ENCODE measurements at regions not wholly inside any gene's neighbourhood (a gene's known extent, or its start where the extent isn't known, plus 50 kb on each side); places are given as distances from the start of the nearest gene placed in this dataset.

- no peak for TF ChIP-seq ZNF8 (CRISPR knock-in tag; IDR thresholded peaks at IDR 0.05)
- no peak for TF ChIP-seq PATZ1 (CRISPR knock-in tag; IDR thresholded peaks at IDR 0.05; ENCODE audit: borderline replicate concordance)
- no peak for TF ChIP-seq ISL1 (CRISPR knock-in tag; IDR thresholded peaks at IDR 0.05)
- TF ChIP-seq, protein P1, sequence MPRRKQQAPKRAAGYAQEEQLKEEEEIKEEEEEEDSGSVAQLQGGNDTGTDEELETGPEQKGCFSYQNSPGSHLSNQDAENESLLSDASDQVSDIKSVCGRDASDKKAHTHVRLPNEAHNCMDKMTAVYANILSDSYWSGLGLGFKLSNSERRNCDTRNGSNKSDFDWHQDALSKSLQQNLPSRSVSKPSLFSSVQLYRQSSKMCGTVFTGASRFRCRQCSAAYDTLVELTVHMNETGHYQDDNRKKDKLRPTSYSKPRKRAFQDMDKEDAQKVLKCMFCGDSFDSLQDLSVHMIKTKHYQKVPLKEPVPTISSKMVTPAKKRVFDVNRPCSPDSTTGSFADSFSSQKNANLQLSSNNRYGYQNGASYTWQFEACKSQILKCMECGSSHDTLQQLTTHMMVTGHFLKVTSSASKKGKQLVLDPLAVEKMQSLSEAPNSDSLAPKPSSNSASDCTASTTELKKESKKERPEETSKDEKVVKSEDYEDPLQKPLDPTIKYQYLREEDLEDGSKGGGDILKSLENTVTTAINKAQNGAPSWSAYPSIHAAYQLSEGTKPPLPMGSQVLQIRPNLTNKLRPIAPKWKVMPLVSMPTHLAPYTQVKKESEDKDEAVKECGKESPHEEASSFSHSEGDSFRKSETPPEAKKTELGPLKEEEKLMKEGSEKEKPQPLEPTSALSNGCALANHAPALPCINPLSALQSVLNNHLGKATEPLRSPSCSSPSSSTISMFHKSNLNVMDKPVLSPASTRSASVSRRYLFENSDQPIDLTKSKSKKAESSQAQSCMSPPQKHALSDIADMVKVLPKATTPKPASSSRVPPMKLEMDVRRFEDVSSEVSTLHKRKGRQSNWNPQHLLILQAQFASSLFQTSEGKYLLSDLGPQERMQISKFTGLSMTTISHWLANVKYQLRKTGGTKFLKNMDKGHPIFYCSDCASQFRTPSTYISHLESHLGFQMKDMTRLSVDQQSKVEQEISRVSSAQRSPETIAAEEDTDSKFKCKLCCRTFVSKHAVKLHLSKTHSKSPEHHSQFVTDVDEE (CRISPR knock-in tag; IDR thresholded peaks at IDR 0.05), result no peak
- no peak for TF ChIP-seq TCF4 (CRISPR knock-in tag; IDR thresholded peaks at IDR 0.05; ENCODE audit: borderline replicate concordance)
- no peak for TF ChIP-seq ZFP30 (CRISPR knock-in tag; IDR thresholded peaks at IDR 0.05)
- TF ChIP-seq BACH2 (CRISPR knock-in tag; IDR thresholded peaks at IDR 0.05; ENCODE audit: borderline replicate concordance), result no peak
- TF ChIP-seq OSR1 (CRISPR knock-in tag; IDR thresholded peaks at IDR 0.05), result no peak
- TF ChIP-seq, protein P2, sequence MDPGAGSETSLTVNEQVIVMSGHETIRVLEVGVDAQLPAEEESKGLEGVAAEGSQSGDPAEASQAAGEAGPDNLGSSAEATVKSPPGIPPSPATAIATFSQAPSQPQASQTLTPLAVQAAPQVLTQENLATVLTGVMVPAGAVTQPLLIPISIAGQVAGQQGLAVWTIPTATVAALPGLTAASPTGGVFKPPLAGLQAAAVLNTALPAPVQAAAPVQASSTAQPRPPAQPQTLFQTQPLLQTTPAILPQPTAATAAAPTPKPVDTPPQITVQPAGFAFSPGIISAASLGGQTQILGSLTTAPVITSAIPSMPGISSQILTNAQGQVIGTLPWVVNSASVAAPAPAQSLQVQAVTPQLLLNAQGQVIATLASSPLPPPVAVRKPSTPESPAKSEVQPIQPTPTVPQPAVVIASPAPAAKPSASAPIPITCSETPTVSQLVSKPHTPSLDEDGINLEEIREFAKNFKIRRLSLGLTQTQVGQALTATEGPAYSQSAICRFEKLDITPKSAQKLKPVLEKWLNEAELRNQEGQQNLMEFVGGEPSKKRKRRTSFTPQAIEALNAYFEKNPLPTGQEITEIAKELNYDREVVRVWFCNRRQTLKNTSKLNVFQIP (CRISPR knock-in tag; IDR thresholded peaks at IDR 0.05; ENCODE audit: borderline replicate concordance, low read depth), result no peak
- no peak for TF ChIP-seq ZNF70 (CRISPR knock-in tag; IDR thresholded peaks at IDR 0.05)
- TF ChIP-seq ZNF565 (CRISPR knock-in tag; conservative IDR thresholded peaks at IDR 0.05; ENCODE audit: low read depth), result no peak
- no peak for TF ChIP-seq PPARA (CRISPR knock-in tag; IDR thresholded peaks at IDR 0.05; ENCODE audit: borderline replicate concordance)
- TF ChIP-seq ZFP3 (CRISPR knock-in tag; IDR thresholded peaks at IDR 0.05), result no peak
- TF ChIP-seq CSRNP3 (CRISPR knock-in tag; IDR thresholded peaks at IDR 0.05), result no peak
Measured at GRCh38 chr5:8844847-8845246, 701.0 kb downstream of the SEMA5A start.

Data from SK-N-SH treated with all-trans-retinoic acid at 6 μM for 48 hours (cell line).